ENCODE measurements at regions not wholly inside any gene's neighbourhood (a gene's known extent, or its start where the extent isn't known, plus 50 kb on each side); places are given as distances from the start of the nearest gene placed in this dataset.
A peak's percentile ranks its signal among the peaks of the same experiment; 100 is the strongest.

- no peak for DNase-seq
Measured at GRCh38 chr16:85364323-85365040, 248.6 kb upstream of the GSE1 start.

DNA sequence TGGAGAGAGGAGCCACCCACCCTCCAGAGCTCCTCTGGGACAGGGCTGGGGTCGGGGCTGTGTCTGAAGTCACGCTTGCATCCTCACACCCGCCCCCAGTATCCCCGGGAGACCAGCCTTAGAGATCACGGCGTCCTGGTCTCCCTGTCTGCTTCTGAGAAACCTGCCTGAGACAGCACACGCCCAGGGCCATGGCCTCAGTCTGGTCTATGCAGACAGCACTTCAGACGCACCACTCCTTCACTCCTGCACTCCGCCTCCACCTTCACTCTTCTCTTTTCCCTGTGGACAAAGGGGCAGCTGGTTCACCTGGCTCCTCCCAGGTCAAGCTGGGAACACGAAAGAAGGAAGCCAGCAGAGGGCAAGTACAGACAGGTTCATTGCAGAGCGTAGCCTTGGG is 248.0 kb upstream of the GSE1 start:
- DNase-seq: no peak

- DNase-seq: peak; percentile 96
Measured at GRCh38 chr16:85366031-85366763, 246.9 kb upstream of the GSE1 start.

DNA sequence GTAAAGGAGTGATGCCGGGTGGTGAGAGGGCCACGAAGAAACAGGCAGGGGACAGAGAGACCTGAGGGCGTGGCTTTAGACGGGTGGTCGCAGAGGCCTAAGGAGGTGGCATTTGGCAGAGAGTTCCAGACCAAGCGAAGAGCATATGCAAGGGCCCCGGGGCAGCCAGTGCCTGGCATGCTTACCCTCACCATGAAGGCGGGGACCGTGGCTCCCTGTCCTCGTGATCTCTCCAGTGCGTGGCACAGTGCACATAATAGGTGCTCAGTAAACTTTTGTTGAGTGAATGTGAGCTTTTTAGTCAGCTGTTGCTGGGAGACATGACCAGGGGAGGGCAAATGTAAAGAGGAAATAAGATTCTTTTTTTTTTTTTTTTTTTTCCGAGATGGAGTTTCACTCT is 245.6 kb upstream of the GSE1 start:
- no peak for DNase-seq

- no peak for DNase-seq
Measured at GRCh38 chr16:85369060-85369459, 244.1 kb upstream of the GSE1 start.

DNA sequence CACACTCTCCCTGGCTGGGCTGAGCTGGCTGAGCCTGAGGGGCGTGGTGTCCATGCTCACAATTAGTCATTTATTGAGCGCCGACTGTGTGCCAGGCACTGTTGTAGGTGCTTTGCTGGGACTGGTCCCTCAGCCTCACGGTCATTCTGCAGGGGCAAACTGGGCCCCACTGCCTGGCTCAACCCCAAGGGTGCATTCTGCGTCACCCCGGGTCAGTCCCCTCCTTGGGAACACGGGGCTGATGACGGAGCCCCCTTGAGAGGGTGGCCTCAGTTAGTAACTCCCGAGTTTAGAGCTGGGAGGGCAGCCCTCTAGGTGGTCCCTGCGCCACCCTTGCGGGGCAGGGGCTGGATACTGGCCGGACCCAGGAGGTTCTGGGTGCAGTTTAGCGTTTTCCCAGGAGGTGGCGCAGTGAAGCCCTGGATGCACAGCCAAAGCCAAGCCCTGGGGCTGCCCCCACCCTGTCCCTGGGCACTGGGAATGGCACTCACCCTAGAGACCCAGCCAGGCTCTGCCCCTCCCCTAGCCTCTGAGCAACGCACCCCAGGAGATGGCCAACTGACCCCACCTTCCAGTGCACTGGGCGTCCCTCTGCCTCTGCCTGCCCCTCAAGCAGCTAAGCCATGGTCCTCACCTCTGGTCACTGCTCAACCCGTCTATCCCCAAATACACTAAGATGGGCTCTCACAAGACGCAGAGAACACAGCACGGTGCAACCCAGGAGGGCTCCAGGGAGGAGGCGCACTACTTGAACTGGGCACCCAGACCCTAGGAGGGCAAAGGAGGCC is 243.2 kb upstream of the GSE1 start:
- peak; percentile 41 for DNase-seq

DNA sequence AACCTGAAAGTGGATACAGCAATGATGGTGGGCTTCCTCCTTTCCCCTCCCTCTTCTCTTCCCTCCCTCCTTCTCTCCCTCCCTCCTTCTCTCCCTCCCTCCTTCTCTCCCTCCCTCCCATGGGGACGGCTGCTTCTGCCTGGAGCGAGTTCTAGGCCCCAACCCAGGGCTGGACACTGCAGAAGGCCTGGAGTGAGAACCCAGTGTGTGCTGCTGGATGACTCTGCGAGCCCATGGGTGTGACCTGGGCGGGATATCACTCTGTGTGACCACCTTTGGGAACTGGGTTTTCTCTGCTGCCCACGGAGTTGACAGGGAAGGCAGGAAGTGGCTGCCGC is 242.6 kb upstream of the GSE1 start:
- no peak for DNase-seq

DNA sequence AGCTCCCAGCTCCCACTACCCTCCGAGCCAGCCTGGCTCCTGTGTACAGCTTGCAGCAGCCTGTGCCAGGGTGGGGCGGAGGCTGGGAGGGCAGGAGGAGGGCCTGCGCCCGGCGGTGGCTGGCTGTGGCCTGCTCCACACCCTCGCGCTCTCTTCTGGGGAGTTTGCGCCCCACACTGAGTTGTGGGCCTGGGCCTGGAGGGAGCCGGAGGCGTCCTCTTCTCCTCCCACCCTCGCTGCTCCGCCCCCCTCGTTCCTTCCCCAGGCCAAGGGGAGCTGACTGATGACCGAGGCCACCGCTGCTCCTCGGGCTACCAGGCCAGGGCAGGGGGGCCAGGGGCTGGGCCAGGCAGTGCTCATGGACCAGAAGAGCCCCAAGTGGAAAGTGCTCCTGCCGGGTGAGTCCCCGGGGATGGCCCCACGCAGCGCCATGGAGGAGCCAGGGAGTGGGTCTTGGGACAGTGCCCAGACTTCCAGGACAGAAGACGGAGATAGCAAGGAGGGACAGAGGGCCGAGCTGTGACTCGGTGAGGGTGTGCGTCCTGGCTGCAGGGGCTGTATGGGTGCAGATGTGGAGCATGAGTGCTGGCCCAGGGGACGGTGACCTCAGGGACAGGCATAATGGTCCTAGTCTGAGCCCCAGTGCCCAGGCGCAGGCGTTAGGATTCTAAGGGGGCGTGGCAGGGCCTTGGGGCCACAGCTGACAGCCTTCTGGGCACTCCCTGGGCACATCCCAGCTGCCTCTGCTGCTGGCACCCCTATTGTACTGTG is 242.1 kb upstream of the GSE1 start:
- peak; percentile 54 for DNase-seq

DNA sequence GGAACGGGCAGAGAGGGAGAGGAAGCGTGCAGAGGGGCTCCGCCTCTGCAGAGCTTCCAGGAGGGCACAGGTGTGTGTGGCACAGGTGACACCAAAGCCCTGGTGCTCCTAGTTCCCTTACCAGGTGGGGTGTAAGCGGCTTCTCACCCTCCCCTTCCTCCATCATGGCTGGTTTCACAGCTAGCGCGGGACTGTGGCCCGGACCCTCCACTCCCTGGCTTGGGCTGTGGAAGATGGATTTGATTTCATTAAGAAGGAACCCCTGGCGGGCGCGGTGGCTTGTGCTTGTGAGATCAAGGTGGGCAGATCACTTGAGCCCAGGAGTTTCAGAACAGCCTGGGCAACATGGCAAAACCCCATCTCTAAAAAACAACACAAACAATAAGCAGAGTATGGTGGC is 241.2 kb upstream of the GSE1 start:
- DNase-seq: no peak

GRCh38 chr16:85372627-85373372 is 240.3 kb upstream of the GSE1 start:
- no peak for DNase-seq

- no peak for DNase-seq
Measured at GRCh38 chr16:85373741-85374570, 239.2 kb upstream of the GSE1 start.

DNA sequence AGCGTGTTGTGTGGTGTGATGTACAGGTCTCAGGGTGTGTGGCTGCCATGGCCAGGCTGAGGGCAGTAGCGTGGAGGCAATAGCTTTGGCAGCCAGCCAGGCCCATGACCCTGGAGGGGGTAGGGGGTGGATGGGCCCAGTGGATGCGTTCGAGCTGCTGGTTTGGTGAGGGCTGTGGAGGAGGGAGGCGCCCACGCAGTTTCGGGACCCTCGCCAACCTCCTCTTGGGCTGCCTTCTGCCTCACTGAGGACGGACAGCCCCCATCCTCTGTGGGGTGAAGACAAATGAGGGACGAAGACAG is 238.6 kb upstream of the GSE1 start:
- no peak for DNase-seq

DNA sequence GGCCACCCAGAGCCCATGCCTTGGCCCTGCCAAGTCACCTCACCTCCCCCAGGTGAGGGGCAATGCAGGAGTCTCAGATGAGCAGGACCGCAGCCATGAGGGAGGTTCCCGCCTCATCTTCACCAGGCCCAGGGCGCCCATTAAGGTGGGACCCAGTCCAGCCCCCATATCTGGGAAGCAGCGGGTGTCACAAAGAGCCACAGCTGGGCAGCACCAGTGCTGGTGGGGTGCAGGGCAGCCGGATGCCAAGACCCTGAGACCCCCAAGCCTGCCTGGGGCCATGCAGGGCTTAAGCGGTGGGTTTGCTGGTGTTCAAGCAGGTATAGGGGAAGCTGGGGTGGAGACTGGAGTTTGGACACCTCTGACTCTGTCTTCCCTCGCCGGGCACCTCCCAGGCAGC is 237.8 kb upstream of the GSE1 start:
- DNase-seq: no peak

GRCh38 chr16:85376292-85377095 is 236.6 kb upstream of the GSE1 start:
- no peak for DNase-seq

- DNase-seq: no peak
Measured at GRCh38 chr16:85377388-85378144, 235.6 kb upstream of the GSE1 start.

DNA sequence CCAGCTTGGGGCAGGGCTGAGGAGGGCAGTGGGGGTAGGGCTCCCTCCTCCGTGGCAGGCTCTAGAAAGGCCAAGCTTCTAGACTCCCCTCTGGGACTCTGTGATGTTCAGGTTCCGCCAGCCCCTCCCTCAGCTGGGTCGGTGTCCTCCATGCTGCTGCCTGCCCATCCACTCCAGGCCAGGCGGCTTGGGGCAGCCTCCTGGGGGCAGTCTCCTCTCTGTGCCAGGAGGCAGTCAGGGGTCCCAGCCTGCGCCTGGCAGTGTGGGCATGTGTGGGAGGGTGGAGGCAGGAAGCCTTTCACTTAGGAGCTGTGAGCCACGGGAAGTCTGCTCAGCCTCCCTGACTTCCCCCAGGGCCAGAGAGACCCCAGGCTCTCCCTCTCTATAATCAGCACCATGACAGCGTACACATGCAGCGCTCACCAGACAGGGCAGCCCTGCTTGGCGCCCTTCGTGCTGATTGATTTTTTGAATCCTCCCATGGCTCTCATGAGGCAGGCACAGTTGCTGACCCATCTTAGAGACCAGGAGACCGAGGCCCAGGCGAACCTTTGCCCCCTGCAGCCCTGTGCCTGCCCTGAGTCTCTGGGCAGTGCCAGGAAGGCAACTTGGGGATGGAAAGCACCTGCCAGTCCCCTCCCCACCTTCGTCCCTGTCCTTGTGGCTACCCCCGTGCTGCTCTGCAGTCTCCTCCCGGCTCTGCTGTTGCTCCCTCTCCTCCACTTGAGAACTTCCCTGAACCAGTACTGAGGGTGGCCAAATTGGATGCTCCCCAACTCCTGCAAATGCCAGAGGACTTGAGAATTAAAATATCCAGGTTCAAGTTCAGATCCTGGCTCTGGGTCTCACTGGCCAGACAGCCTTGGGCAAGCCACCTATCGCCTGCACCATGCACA is 234.7 kb upstream of the GSE1 start:
- no peak for DNase-seq

- DNase-seq: no peak
Measured at GRCh38 chr16:85379041-85380001, 233.8 kb upstream of the GSE1 start.

- DNase-seq: no peak
Measured at GRCh38 chr16:85380002-85380395, 233.1 kb upstream of the GSE1 start.

Data from NCI-H1694 treated with DMSO at 0.1 percent for 48 hours (cell line).